HUES6 (cell line): ENCODE measurements at regions not wholly inside any gene's neighbourhood (a gene's known extent, or its start where the extent isn't known, plus 50 kb on each side); places are given as distances from the start of the nearest gene placed in this dataset.

Experiments used
- H3K27ac ChIP-seq: 2 replicates; pipeline ENCODE4 v1.7.0; 2013; ENCODE audit warnings: low read depth, mild to moderate bottlenecking, low read length, inconsistent platforms
- H3K27me3 ChIP-seq: 2 replicates; pipeline ENCODE4 v1.6.1; 2013; ENCODE audit warnings: low read length; ENCODE audit not compliant: control insufficient read depth, insufficient read depth
- H3K36me3 ChIP-seq: 2 replicates; pipeline ENCODE4 v1.6.1; 2013; ENCODE audit warnings: low read length; ENCODE audit not compliant: control insufficient read depth, insufficient read depth
- H3K4me1 ChIP-seq: 2 replicates; pipeline ENCODE4 v1.6.1; 2013; ENCODE audit warnings: low read length; ENCODE audit not compliant: control insufficient read depth, insufficient read depth
- H3K4me3 ChIP-seq: 2 replicates; pipeline ENCODE4 v1.5.1; 2013; ENCODE audit warnings: low read depth, low read length
- H3K9ac ChIP-seq: one replicate; pipeline ENCODE4 v1.6.1; 2013; ENCODE audit warnings: mild to moderate bottlenecking, low read length
- H3K9me3 ChIP-seq: 2 replicates; pipeline ENCODE4 v1.6.1; 2013; ENCODE audit warnings: low read depth, low read length; ENCODE audit not compliant: control insufficient read depth, insufficient read depth

DNA sequence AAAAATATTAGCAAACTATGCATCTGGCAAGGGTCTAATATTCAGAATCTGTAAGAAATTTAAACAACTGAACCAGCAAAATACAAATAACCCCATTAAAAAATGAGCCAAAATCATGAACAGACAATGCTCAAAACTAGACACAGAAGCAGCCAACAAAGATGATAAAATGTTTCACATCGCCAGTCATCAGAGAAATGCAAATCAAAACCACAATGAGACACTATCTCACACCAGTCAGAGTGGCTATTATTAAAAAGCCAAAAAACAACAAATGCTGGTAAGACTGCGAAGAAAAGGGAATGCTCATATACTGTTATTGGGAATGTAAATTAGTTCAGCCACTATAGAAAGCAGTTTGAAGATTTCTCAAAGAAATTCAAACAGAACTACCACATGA lies 201.3 kb upstream of the CPEB2 start:
- no peaks in the 10 kb centered on the region for H3K4me1 ChIP-seq
- no peaks in the 10 kb centered on the region for H3K36me3 ChIP-seq
- no peak overlapping the region for H3K4me3 ChIP-seq
- no peaks in the 10 kb centered on the region for H3K27me3 ChIP-seq
- H3K9me3 ChIP-seq = peaks cover 22% of the 10 kb centered on the region
- no peak overlapping the region for H3K27ac ChIP-seq
- no peak overlapping the region for H3K9ac ChIP-seq

DNA sequence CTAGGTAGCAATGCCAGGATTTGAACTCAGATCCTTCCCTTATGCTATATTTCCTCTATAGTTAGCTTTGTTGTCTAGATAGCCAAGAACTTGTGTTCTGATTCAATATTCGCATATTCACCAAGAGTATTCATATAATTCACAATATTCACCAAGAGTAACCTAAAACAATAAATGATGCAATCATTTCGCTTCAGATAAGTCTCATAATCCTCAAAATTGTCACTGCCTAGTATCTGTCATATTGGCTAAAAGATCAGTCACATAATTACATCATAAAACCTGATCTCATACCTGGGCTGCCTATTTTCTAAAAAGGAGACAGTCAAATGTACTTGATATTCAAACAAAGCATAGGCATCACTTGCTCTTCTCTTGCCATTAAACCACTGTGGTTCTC lies 199.7 kb upstream of the CPEB2 start:
- Histone ChIP-seq H3K4me3 (no peak overlapping the region), H3K9ac (no peak overlapping the region), H3K4me1 (no peaks in the 10 kb centered on the region), H3K9me3 (peaks cover 16% of the 10 kb centered on the region), H3K36me3 (no peaks in the 10 kb centered on the region), H3K27me3 (no peaks in the 10 kb centered on the region), H3K27ac (no peak overlapping the region)

DNA sequence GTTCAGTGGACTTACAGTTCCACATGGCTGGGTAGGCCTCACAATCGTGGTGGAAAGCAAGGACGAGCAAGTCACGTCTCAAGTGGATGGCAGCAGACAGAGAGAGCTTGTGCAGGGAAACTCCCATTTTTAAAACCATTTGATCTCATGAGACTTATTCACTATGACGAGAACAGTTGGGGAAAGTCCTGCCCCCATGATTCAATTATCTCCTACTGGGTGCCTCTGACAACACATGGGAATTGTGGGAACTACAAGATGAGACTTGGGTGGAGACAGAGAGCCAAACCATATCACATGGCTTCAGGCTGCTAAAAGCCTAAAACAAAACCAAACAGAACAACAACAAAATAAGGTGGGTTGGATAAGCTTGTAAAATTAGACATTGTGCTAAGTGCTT lies 194.4 kb upstream of the CPEB2 start:
- H3K4me1 ChIP-seq = no peaks in the 10 kb centered on the region

DNA sequence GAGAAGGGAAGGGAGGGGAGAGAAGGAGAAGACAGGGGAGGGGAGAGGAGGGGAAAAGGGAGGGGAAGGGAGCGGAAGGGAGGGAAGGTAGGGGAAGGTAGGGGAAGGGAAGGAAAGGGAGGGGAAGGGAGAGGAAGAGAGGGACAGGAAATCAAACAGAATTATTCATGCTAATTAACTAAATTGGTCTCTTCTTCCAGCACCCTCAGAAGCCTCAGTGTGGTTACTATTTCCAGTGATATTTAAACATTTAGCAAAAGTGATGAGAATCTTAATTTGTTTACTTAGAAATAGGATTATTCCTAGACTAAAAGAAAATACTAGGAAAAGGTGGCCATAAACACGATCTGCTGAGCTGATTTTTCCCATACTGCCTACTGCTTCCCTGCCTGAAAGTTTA lies 193.1 kb upstream of the CPEB2 start:
- H3K9ac ChIP-seq = no peak overlapping the region
- H3K36me3 ChIP-seq = no peaks in the 10 kb centered on the region
- no peak overlapping the region for H3K4me3 ChIP-seq
- 0 out of 2 replicates have a peak, but pooled peaks cover 4% of the 10 kb centered on the region for H3K9me3 ChIP-seq
- no peak overlapping the region for H3K27ac ChIP-seq
- no peaks in the 10 kb centered on the region for H3K27me3 ChIP-seq
- H3K4me1 ChIP-seq = no peaks in the 10 kb centered on the region

More for the DNA sequence above, 194.4 kb upstream of the CPEB2 start:
- Histone ChIP-seq H3K9ac (no peak overlapping the region), H3K36me3 (no peaks in the 10 kb centered on the region), H3K27me3 (no peaks in the 10 kb centered on the region), H3K4me3 (no peak overlapping the region), H3K27ac (no peak overlapping the region), H3K9me3 (0 out of 2 replicates have a peak, but pooled peaks cover 4% of the 10 kb centered on the region)

DNA sequence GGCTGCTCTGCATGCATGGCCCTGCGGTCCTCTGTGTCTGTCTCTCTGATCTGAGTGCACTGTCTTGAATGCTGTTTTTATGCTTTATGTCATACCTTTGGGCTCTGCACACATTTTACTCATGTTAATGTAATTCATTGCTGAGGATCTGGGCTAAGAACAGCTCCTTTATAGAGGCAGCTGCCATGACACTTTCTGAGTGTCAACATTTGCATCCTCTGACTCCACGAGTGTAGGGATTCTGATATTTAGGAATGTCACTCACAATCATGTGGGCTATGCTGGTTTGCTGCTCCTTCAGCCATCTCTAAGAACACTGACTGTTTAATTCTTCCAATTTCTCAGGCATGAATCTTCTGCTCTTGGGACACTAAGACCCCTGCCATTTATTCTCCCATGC lies 192.2 kb upstream of the CPEB2 start:
- Histone ChIP-seq H3K36me3 (no peaks in the 10 kb centered on the region), H3K27ac (no peak overlapping the region), H3K4me1 (no peaks in the 10 kb centered on the region), H3K27me3 (no peaks in the 10 kb centered on the region), H3K9me3 (0 out of 2 replicates have a peak, but pooled peaks cover 4% of the 10 kb centered on the region), H3K4me3 (no peak overlapping the region), H3K9ac (no peak overlapping the region)

DNA sequence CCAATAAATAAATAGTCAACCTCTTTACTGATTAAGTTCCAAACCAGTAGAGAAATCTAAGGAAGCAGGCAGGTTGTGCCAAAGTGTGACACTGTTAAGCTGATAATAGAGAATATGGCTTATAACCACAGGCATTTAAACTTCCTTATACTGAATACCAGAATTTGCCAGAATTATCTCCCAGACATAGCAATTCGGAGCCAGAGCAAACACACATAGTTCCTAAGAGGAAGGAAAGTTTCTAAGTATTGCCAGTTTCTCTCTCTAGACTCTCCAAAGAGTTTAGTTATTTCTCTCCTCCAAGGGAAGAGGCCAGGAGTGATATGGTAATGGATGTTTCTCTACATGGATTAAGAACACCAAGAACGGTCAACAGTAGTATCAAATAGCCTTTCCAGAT lies 191.7 kb upstream of the CPEB2 start:
- no peak overlapping the region for H3K27ac ChIP-seq
- H3K4me3 ChIP-seq = no peak overlapping the region
- H3K36me3 ChIP-seq = no peaks in the 10 kb centered on the region
- H3K4me1 ChIP-seq = no peaks in the 10 kb centered on the region
- H3K27me3 ChIP-seq = no peaks in the 10 kb centered on the region
- H3K9ac ChIP-seq = no peak overlapping the region
- H3K9me3 ChIP-seq = 0 out of 2 replicates have a peak, but pooled peaks cover 4% of the 10 kb centered on the region

DNA sequence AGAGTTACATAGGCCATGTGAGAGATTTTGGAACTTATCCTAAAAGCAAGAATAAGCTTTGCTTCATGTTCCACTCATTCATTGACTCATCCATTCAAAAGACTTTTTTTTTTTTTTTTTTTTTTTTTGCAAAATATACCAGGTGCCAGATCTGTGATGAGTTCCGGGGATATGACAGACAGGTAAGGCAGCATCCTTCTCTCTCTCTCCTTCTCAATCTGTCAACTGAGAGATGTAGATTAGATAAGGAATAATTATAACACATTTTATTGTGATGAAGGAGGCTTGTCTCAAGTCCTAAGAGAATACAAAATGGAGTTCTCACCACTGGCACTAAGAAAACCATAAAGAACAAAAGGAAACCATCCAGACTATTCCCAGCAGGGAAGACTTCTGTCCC lies 190.2 kb upstream of the CPEB2 start:
- H3K4me3 ChIP-seq = no peak overlapping the region

DNA sequence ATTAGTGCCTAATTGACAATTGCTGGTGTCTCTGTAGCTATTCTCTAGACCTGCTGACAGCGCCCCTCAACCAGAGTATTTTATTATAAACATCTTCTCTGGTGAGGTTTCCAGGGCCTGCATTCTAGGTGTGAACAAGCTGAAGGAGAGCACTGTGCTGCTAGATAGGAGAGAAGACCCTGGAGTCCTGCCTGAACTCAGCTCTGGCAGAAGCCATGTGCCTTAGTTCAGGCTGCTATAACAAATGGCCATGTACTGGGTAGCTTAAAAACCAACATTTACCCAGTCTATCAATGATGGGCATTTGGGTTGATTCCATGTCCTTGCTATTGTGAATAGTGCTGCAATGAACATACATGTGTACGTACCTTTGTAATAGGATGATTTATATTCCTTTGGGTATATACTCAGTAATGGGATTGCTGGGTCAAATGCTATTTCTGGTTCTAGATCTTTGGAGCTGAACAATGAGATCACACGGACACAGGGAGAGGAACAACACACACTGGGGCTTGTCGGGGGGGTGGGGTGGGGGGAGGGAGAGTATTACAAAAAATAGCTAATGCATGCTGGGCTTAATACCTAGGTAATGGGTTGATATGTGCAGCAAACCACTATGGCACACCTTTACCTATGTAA lies 185.5 kb upstream of the CPEB2 start:
- H3K9ac ChIP-seq = no peak overlapping the region
- no peak overlapping the region for H3K27ac ChIP-seq
- no peaks in the 10 kb centered on the region for H3K9me3 ChIP-seq

More for the DNA sequence above, 190.2 kb upstream of the CPEB2 start:
- Histone ChIP-seq H3K9me3 (0 out of 2 replicates have a peak, but pooled peaks cover 4% of the 10 kb centered on the region), H3K36me3 (no peaks in the 10 kb centered on the region), H3K27me3 (no peaks in the 10 kb centered on the region), H3K4me1 (no peaks in the 10 kb centered on the region), H3K9ac (no peak overlapping the region), H3K27ac (no peak overlapping the region)

DNA sequence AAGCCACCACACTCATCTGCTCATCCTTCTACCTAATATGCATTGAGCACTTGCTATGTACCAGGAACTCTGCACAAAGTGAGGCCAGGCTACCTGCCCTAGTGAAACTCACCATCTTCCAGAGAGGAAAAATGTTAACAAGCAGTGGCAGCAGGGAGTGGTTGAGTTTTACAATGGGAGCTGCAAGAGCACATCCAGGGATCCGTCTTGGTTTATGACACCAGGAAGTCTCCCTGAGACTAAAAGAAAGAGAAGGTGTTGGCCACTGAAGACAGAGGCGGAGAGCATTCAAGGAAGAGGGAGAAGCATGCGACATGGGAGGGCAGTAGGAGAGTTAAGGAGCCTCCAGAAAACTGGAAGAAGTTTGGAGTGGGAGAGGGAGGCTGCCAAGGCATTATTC lies 178.1 kb upstream of the CPEB2 start:
- Histone ChIP-seq H3K36me3 (no peaks in the 10 kb centered on the region), H3K4me3 (no peak overlapping the region), H3K9ac (no peak overlapping the region), H3K27me3 (no peaks in the 10 kb centered on the region), H3K9me3 (no peaks in the 10 kb centered on the region), H3K27ac (no peak overlapping the region), H3K4me1 (no peaks in the 10 kb centered on the region)

More for the DNA sequence above, 185.5 kb upstream of the CPEB2 start:
- H3K27me3 ChIP-seq = no peaks in the 10 kb centered on the region
- H3K36me3 ChIP-seq = no peaks in the 10 kb centered on the region
- H3K4me3 ChIP-seq = no peak overlapping the region
- no peaks in the 10 kb centered on the region for H3K4me1 ChIP-seq

DNA sequence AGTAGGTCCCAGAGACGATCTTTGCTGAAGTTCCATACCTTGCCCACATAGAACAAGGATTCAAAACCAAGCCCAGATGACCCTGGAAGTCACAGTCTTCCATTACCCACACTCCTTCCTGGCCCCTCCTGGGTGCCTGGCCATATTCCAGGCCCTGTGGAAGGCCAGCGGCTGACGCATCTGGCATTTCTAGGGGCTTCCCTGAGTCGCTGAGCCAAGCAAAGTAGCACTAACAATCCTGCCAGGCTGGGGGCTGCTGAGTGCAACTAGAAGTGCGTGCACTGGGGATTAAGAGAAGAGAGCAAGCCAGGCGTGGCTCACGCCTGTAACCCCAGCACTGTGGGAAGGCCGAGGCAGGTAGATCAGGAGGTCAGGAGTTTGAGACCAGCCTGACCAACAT lies 175.2 kb upstream of the CPEB2 start:
- Histone ChIP-seq H3K27ac (no peak overlapping the region), H3K9me3 (no peaks in the 10 kb centered on the region), H3K4me1 (no peaks in the 10 kb centered on the region), H3K9ac (no peak overlapping the region), H3K4me3 (no peak overlapping the region), H3K36me3 (no peaks in the 10 kb centered on the region), H3K27me3 (no peaks in the 10 kb centered on the region)

DNA sequence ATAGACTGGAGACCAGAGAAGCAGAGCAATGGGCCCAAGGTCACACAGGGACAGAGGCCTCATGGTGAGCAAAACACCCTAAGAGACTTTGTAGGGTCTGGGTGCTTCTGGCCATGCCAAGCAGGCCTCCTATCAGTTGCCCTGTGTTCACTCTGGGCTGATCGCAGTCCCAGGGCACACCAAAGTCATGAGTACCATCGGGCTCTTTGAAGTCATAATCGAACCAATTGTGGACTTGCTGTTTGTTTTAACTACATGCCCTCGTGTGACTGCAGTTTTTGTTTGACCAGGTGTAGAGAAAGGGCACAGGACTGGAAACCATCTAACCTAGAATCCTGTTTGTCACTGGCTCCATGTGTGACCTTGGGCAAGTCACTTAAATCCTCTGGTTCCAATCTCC lies 172.5 kb upstream of the CPEB2 start:
- H3K4me3 ChIP-seq = no peak overlapping the region
- no peaks in the 10 kb centered on the region for H3K36me3 ChIP-seq
- no peak overlapping the region for H3K27ac ChIP-seq
- no peaks in the 10 kb centered on the region for H3K4me1 ChIP-seq
- no peaks in the 10 kb centered on the region for H3K9me3 ChIP-seq
- no peak overlapping the region for H3K9ac ChIP-seq
- no peaks in the 10 kb centered on the region for H3K27me3 ChIP-seq
